Ovary (tissue), 7 donors: ENCODE measurements at regions not wholly inside any gene's neighbourhood (a gene's known extent, or its start where the extent isn't known, plus 50 kb on each side); places are given as distances from the start of the nearest gene placed in this dataset.

Source experiments
- DNase-seq, 5 donors: peaks; one replicate each; pipeline ENCODE4 v3.0.0-alpha.2; 2019 to 2020
- H3K27ac ChIP-seq, 2 donors: fragments of 200-600 bp; one replicate each; pipeline versions ENCODE4 v1.5.1 to v1.8.0; 2019 to 2022
- H3K27me3 ChIP-seq: fragments of 200-600 bp; one replicate; pipeline ENCODE4 v1.8.0; 2022
- H3K36me3 ChIP-seq: fragments of 200-600 bp; sonication (generic); one replicate; pipeline ENCODE4 v1.5.1; 2019
- H3K4me1 ChIP-seq: one replicate; pipeline ENCODE4 v1.8.1; 2013; ENCODE audit warnings: mild to moderate bottlenecking, moderate library complexity; ENCODE audit not compliant: insufficient read depth
- H3K4me3 ChIP-seq: fragments of 200-600 bp; sonication (generic); one replicate; pipeline ENCODE4 v1.5.1; 2017
- H3K9me3 ChIP-seq, 2 donors: fragments of 200-600 bp in 1 of 2; sonication (generic) in 1 of 2; one replicate each; pipeline versions ENCODE4 v1.5.1 to v1.8.1; 2013 to 2019; ENCODE audit warnings: mild to moderate bottlenecking in 1 of 2, moderate library complexity in 1 of 2
- CTCF ChIP-seq, 3 donors: fragments of 450-650 bp in 2 of 3; fragments of 200-600 bp in 1 of 3; IDR thresholded peaks; one replicate each; pipeline versions ENCODE4 v1.5.1 to v1.8.0; 2016 to 2022; ENCODE audit warnings: antibody characterized with exemption in 3 of 3, mild to moderate bottlenecking in 1 of 3
- EP300 ChIP-seq: sonication (generic); formaldehyde crosslinking; IDR thresholded peaks from one replicate; pipeline ENCODE4 v1.6.1; 2017; ENCODE audit warnings: antibody characterized with exemption
- POLR2A ChIP-seq: fragments of 450-650 bp; IDR thresholded peaks from one replicate; pipeline ENCODE4 v1.6.1; 2017; ENCODE audit warnings: antibody characterized with exemption, mild to moderate bottlenecking, moderate library complexity
- WGBS, 3 donors: extraction: QIAGEN DNeasy Blood & Tissue Kit in 1 of 3; methylation state at CpG; one replicate each; pipeline versions ENCODE4 v1.1.5 to v1.1.7; 2013 to 2017; 5-methylcytosine and 5-hydroxymethylcytosine counted together
- intact Hi-C, 4 donors: fragments of 100-400 bp; cut with DNase I; formaldehyde crosslinking; loops; one replicate each; pipeline versions ENCODE4 v1.11.0 to v1.15.1; 2022 to 2023
- donor health status: DM: no; HTN: no; CAD: no; lungs with moderate emphysema.
- donor health status: DM: no; HTN: no; CAD: no.
- donor health status: Bipolar disorder and iron deficiency.
- donor health status: DM: no; HTN: no; CAD: no.
- donor health status: DM: yes; HTN: yes; CAD: no.

- Histone ChIP-seq H3K27ac (no peak overlapping the region), H3K27me3 (no peaks in the 10 kb centered on the region), H3K4me3 (no peak overlapping the region), H3K36me3 (no peaks in the 10 kb centered on the region), H3K9me3 (no peaks in the 10 kb centered on the region), H3K4me1 (no peaks in the 10 kb centered on the region)
- intact Hi-C loops = no loop called here
- 45 to 52% (median 46%) methylated on average over 5 of the region's 5 CpGs for WGBS, 3 donors
- no peak for TF ChIP-seq POLR2A
- TF ChIP-seq EP300 = no peak
- TF ChIP-seq CTCF (IDR thresholded peaks at IDR 0.05) = no peak
- no peak for DNase-seq
These were observed 471.2 kb upstream of the CHST9 start for GRCh38 chr18:27656167-27656778.

GRCh38 chr18:27653247-27653646 is 468.1 kb upstream of the CHST9 start:
- Histone ChIP-seq H3K36me3 (no peaks in the 10 kb centered on the region), H3K4me1 (no peaks in the 10 kb centered on the region), H3K4me3 (no peak overlapping the region), H3K9me3 (no peaks in the 10 kb centered on the region), H3K27ac (no peak overlapping the region), H3K27me3 (no peaks in the 10 kb centered on the region)
- intact Hi-C loops = no loop called here
- TF ChIP-seq POLR2A (no peak), CTCF (IDR thresholded peaks at IDR 0.05) (no peak), EP300 (no peak)
- DNase-seq = no peak

GRCh38 chr18:27652480-27653121 is 467.5 kb upstream of the CHST9 start:
- H3K4me3 ChIP-seq = no peak overlapping the region
- no peaks in the 10 kb centered on the region for H3K27me3 ChIP-seq
- H3K4me1 ChIP-seq = no peaks in the 10 kb centered on the region
- intact Hi-C loops = no loop called here
- DNase-seq = no peak
- no peak overlapping the region for H3K27ac ChIP-seq
- no peaks in the 10 kb centered on the region for H3K9me3 ChIP-seq
- TF ChIP-seq POLR2A (no peak), EP300 (no peak), CTCF (IDR thresholded peaks at IDR 0.05) (no peak)
- H3K36me3 ChIP-seq = no peaks in the 10 kb centered on the region
- WGBS, 3 donors = 66 to 82% (median 76%) methylated on average over 2 of the region's 2 CpGs

- intact Hi-C loops = no loop called here
- TF ChIP-seq CTCF (IDR thresholded peaks at IDR 0.05) = no peak
- no peak for TF ChIP-seq POLR2A
- TF ChIP-seq EP300 = no peak
- H3K36me3 ChIP-seq = no peaks in the 10 kb centered on the region
- H3K9me3 ChIP-seq = no peaks in the 10 kb centered on the region
- no peak overlapping the region for H3K27ac ChIP-seq
- H3K27me3 ChIP-seq = no peaks in the 10 kb centered on the region
- no peak for DNase-seq
- H3K4me3 ChIP-seq = no peak overlapping the region
- 78 to 95% (median 92%) methylated on average over 3 of the region's 3 CpGs for whole genome bisulfite sequencing, 3 donors
- H3K4me1 ChIP-seq = no peaks in the 10 kb centered on the region
These were observed 464.5 kb upstream of the CHST9 start for GRCh38 chr18:27649621-27650020.
